GM18868 (cell line): ENCODE measurements at regions not wholly inside any gene's neighbourhood (a gene's known extent, or its start where the extent isn't known, plus 50 kb on each side); places are given as distances from the start of the nearest gene placed in this dataset.

Experiments
- ATAC-seq: cut with Tn5 transposase; IDR thresholded peaks from one replicate; pipeline ENCODE4 v1.9.1; 2021; ENCODE audit warnings: mild to moderate bottlenecking, moderate library complexity; ENCODE audit not compliant: unreplicated experiment

DNA sequence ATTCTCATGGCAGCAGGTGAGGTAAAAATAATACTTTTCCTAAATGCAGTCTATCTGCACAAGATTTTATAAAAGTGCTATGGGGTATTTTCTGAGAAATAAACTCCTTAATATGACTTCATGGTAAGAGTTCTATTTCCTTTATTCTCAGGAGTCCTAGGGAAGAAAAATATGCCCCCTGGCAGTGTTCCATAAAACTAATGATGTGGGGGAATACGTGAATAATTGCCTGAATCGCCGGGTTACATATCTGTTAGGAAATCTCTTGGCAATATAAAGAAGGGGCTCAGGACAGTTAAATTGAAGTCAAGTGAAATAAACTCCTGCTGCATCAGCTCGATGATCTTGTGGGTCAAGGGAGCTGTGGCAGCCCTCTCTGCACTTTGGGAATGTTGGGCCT is 229.7 kb downstream of the MAFB start:
- ATAC-seq, result no peak

DNA sequence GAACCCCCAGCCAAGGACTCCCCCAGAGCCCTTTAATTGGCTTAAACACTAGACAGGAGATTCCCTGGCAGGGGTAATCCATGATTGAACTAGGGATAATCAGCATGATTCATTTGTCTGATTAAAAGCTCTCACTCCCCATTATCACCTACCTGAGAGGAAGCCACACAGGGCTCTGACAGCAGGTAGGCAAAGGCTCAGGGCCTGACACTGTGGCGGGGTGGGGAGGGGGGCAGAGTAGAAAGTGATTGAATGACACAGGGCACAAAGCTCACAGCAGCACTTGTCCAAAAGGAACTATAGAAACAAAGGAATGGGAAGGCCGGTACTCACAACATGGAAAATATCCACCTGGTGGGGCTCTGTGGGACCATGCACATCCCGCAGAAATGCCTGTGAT is 231.6 kb downstream of the MAFB start:
- no peak for ATAC-seq

DNA sequence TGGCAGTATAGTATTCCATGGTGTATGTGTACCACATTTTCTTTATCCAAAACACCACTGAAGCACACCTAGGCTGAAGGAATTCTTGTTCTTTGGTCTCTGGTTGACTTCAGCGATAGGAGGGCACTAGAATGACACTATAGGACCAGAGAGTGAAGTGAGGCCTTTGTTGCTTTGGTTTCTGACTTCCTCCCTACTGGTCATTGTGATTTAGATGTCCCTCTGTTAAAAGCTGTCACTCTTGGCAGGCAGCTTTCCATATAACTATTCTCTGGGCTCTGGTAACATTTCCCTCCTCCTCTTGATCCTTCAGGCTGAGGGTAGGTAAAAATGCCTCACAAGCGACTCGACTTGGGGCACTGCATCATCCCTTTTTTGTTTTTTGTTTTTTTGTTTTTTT is 236.3 kb downstream of the MAFB start:
- no peak for ATAC-seq

DNA sequence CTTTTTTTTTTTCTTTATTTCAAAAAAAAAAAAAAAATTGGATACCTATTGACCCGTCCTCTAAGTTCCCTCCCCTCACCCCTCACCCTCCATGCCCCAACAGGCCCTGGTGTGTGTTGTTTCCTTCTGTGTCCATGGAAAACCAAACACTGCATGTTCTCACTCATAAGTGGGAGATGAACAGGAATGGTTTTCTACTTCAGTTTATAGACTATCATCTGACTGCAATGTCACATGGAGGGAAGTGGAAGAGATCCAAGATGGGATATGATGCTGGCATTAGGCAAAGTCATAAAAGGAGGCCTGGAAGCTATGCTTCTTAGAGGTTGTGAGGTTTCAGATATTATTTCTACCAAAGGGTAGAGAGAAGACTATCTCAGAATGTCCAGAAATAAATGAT is 237.5 kb downstream of the MAFB start:
- no peak for ATAC-seq

DNA sequence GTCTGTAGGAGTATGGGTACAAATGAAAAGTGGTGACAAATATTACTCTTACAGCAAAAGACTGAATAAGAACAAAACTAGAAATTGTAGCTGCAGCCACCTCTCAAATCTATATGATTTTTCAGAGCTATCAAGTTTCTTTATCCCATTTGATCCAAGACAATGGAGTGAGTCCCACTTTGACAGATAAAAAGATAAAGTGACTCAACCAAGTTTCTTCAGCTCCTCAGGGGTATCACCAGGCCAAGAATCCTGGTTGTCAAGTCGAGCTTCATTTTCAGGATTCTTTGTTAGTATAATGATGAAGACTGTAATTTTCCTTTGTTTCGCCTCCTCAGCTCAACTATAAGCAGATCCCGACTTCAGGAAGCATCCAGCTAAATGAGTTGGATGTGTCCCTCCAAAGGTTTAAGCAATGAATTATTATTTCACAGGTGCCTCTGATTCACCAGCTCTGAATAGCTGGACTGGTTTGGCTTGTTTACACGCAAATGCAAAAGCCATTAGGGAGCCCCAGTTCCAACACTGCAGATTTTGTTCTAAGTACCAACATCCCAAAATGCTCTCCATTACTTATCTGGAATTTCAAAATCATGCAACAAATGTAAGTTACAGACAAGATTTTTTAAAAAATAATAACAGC is 238.9 kb downstream of the MAFB start:
- ATAC-seq, result no peak

DNA sequence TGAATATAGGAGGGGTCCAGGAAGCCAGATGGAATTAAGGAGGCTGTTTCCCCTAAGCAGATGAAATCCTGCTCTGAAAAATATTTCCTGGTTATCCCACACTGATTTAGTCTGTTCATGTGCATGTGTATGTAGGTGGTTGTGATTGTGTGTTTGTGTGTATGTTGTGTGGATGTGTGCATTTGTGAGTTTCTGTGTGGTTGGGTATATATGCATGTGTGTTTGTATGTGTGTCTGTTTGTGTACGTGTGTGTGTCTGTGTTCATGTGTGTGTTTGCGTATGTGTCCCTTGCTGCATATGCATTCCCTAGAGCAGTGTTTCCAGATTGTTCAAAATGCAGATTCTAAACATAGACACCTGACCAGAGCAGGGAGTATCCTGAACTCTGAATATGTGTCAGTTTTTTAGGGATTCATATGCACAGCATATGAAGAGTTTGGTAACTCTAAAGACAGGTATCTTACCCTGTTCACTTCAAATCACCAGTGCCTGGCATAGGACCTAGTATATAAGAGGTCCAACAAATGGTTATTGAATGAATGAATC is 239.8 kb downstream of the MAFB start:
- no peak for ATAC-seq

DNA sequence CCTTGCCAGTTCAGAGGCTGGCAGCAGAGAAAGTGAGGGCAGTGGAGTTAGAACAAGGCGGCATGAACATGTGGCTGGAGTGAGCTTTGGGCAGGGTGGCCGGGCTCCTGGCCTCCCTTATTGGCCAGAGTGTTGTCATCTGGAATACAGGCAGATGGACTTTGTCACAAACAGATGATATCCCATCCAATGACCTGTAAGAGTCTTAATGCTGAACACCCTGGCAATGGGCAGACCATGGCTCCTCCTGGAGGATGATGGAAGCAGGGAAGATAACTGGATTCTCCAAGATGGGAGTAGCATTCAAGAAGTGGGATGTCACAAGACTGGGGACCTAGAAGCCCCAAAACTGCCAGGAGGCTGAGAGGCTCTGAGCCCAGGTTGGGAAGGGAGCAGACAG is 242.1 kb downstream of the MAFB start:
- no peak for ATAC-seq

DNA sequence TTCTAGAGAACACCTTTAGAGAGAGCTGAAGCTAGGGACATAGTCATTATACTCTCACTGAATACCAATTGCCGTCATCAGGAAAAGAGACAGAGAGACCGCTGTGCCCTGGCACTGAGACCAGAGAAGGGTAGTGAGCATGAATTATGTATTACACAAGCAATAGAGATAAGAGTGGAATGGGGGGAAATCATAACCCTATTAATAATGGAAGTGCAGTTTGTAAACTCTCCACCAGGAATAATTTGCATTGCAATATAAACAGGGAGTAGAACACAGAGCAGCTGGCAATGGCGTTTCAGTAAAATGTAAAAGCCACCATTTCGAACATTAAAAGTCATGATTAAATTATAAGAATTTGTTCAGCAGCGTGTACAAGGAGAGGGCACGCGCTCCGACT is 244.5 kb downstream of the MAFB start:
- no peak for ATAC-seq

DNA sequence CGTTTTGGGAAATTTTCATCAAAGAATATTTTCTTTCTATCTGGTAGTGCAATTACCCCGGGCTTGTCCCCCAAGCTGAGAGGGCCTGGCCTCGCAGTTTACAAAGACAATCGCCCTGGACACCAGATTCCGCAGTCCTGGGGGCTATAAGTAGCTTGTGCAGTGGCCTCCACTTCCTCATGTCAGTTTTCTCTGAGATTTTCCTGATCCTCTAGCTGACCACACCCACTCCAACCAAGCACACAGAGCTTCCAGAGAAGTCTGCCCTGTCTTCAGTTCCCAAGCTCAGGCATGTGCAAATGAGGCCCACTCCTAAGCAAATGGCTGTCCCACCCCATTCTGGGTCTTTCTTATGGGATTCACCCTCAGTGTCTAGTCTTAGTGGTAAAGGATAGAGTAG is 245.3 kb downstream of the MAFB start:
- ATAC-seq, result no peak

DNA sequence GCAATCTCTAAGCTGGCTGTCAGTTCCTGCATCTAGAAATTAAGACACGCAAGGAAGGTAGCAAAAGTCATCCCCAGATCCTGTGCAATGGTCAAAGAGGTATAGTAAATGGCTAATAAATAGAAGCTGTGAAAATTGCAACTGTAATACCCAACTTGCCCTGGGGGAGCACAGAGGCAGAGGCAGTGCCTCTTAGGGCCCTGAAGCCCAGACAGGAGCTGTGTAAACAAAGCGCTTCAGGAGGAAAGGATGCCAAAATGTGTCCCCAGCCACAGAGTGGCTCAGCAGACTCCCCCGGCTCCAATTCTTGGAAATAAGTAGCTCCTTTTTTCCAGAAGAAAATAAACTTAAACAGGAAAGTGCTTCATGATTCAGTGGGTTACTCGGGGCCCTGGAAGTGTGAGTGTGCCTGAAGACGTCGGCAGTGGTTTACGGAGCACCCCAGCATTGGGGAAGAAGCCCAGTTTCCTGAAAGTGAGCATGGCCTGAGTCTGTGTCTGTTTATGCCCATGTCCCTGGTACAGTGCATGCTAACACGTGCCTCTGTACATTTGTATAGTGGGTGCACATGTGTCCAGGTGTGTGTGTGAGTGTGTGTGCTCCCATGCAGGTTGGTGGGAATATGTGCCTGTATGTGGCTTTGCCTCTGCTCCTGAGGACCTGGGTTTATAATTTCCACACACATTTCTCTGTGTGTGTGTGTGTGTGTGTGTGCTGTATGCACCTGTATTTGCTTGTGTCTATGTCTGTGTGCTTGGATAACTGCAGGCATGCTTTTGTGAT is 246.7 kb downstream of the MAFB start:
- ATAC-seq, result no peak

DNA sequence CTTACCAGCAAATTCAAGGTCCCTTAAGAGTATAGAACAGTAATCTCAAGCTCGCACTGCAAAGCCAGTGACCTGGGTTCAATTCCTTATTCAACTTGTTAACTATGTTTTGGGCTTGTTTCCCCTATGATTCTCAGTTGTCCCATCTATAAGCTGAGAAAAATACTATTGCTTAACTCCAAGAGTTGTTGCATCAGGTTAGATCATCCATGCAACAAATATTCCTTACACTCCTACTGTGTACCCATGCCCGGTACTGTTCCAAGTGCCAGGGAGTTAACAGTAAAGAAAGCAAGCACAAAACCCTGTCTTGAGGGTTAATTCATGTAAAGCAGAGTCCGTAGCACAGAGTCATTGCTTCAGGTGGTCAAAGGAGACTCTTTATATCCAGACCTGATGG is 247.3 kb downstream of the MAFB start:
- no peak for ATAC-seq

DNA sequence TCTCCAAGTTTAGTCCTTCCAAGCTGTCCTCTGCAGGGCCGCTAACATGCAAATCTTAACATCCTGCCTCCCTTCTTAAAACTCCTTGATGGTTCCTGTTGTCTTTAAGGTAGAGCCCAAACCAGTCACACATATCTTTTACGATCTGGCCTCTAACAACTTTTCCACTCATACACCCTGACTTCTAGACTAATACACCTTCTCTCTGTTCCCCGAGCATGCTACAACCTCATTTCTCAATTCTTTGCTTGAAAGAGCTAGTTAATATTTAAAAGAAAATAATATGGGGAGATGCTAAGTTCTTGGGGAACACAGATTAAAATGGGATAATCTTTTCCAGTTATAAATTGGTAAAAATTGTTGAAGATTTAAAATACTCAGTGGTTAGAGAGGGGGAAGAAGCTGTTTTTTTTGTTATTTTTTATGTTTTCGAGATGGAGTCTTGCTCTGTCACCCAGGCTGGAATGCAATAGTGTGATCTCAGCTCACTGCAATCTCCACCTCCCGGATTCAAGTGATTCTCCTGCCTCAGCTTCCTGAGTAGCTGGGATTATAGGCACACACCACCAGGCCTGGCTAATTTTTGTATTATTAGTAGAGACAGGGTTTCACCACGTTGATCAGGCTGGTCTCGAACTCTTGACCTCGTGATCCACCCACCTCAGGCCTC is 250.7 kb downstream of the MAFB start:
- ATAC-seq, result no peak

DNA sequence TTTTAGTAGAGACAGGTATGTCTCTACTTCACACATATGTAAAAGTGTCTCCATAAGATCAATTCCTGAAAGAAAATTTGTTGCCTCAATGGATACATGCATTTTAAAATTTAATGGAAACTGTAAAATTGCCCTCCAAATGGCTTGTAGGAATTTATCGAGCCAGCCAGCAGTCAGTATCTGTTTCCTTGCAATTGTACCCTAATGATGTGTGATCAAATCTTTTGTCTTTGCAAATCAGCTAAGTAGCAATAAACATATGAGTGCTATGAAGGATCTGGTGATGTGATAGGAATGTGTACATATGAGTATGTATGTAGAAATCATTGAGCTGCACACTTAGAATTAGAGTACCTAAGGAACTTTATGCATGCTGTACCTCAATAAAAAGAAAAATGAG is 253.0 kb downstream of the MAFB start:
- no peak for ATAC-seq

DNA sequence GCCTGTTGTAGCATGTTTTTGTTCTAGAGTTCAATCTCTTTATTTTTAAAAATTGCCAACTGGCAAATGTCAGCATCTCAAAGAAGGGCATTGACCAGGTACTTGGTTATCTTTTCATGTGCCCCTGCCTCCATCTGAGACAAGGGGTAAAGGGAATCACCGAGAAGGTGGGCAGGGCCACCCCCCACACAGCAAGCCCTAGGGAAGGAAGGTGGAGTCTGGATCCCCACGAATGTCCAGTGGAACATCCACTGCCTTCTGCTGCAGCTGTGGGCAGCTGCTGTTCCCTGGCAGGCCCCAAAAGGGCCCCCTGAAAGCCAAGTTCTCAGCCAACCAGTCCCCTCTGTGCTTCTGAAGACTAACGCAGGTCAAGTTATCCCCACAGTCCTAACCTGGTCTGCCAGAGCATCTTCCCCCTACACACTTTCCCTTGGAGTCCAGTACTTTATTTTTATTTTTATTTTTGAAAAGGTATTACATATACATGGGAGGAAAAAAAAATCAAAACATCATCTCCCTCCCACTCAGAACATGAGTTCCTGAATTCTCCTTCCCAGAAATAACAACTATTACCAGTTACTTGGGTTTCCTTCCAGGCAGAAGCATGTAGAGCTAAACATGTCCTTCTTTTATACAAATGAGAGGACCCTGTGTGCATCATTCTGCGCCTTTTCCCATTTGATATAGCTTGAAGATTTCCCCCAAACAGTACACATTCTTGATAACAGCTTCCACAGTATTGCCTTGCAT is 253.7 kb downstream of the MAFB start:
- no peak for ATAC-seq

DNA sequence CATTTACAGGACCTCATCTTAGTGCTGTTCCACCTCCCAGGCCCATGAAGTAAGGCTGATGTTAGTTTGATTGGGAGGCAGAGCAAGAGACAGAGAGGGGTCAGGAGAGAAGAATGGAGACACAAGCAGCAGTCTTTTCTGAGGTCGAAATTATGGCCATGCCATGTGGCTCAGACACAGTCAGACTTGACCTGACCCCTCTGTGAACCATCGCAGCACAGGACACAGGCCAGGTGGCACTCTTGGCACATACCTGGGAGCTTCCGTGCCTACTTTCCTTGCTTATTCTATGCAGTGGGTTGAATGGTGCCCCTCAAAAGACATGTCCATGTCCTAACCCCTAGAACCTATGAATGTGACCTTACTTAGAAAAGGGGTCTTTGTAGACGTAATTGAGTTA is 254.9 kb downstream of the MAFB start:
- ATAC-seq, result no peak

DNA sequence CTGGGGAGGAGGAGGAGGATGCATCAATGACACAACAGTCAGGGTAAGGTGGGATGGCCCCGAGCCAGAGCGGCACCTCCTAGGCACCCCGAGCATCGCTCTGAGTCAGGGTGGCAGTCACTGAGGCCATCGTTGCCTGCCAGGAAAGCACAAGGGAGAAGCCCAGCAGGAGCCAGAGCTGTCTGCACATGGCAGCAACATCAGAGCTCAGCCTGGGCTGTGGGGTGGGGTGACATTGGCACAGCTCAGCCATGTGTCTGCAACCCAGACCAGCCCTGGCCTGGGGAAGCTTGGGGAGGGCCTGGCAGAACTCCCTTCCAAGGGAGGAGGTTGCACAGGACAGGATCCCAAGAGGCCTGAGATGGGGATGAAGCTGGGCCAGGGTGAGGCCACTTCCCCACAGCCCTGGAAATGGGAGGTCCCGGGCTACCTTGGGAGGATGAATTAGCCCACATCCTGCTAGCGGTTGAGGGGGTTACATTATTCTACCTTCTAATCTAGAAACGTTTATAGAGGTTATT is 255.6 kb downstream of the MAFB start:
- ATAC-seq, result no peak

DNA sequence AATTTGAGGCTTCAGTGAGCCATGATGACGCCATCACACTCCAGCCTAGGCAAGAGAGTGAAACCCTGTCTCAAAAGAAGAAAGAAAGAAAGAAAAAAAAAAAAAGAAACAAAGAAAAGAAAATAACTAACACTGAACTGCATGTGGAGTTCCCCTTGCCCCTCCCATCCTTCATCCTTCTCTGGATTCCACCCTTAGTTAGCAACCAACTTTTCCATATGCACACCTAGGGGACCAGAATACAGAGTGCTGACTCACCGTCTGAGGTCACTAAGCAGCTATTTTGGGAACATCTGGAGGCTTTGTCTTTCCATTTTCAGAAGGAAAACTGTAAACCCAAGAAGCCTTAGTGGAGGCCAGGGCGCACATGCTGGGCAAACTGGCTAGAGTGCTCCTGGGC is 257.4 kb downstream of the MAFB start:
- ATAC-seq, result no peak

DNA sequence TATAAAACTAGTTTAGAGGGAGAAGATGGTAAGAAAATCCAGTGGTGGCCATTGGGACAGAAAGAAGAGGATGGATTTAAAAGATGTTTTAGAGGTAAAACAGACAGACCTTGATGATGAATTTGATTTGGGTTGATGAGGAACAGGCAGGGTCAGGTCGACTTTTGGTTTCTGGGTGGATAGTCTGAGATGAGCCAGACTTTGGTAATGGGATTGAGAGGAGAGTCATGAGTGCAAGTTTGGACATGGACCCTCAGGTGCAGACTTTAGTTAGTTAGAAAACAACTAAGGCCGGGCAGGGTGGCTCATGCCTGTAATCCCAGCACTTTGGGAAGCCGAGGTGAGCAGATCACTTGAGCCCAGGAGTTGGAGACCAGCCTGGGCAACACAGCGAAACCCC is 257.9 kb downstream of the MAFB start:
- no peak for ATAC-seq

DNA sequence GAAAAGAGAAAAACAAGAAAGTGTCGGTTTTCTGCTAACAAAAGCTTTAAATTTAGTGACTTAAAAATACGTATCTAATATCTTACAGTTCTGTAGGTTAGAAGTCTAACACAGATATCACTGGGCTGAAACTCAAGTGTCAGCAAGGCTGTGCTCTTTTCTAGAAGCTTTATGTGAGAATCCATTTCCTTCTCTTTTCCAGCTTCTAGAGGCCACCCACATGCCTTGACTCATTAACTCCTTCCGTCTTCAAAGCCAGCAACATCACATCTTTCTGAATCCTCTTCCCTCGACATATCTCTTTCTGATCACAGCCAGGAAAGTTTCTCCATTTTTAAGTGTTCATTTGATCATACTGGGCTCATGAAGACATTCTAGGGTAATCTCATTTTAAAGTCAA is 262.0 kb downstream of the MAFB start:
- no peak for ATAC-seq

DNA sequence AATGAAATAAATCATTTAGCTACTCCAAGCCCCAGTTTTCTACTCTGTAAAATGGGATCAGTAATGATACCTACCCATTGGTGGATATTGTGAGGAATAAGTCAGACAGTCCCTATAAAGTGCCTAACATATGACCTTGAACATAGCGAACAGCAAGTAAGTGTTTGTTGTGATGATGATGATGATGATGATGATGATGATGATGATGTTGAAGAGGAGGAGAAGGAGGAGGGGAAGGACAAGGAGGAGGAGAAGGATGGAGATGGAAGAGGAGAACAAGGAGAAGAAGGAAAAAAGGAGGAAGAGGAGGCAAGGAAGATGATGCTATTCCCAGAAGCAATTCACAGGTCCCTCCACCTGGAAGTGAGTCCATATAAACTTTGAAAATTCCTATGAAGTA is 264.3 kb downstream of the MAFB start:
- ATAC-seq, result no peak

DNA sequence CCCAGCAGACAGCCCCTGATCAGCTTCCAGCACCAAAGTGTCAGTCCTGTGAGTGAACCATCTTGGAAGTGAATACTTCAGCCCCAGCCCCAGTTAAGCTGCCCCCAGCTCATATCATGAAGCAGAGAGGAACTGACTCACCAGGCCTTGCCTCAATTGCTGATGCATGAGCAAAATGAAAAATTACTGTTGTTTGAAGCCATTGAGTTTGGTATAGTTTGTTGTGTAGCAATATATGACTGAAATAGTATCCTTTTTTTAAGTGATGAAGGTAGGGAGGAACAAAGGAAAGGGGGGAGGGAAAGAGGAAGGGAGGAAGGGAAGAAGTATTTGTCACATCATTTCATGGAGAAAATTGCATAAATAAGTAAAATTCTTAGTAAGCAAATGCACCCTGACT is 266.4 kb downstream of the MAFB start:
- no peak for ATAC-seq
